GM19455 (cell line): ENCODE measurements at regions not wholly inside any gene's neighbourhood (a gene's known extent, or its start where the extent isn't known, plus 50 kb on each side); places are given as distances from the start of the nearest gene placed in this dataset.
"Not testable (repeated sequence)": the region's sequence is repeated elsewhere in the genome, so short reads cannot be mapped to it uniquely, and the experiment has no call there.

Experiments used
- ATAC-seq: cut with Tn5 transposase; IDR thresholded peaks from one replicate; pipeline ENCODE4 v1.9.1; 2021; ENCODE audit not compliant: unreplicated experiment

DNA sequence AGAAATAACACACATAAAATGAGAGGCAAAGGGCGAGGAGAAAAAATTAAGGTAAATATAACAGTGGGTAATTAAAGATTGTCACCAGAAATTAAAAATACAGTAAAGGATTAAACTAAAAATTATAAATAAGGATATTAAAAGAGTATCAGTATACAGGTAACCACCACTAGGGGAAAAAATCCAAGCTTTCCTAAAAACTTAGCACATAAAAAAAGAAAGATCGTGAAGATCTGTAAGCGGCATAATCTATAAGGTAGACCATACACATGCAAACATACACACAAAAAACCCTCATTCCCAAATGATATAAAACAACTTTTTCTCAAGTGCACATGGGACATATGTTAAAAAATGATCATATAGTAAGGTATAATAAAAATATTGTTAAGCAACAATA, 577.3 kb upstream of the NUDT12 start:
- ATAC-seq: no peak

DNA sequence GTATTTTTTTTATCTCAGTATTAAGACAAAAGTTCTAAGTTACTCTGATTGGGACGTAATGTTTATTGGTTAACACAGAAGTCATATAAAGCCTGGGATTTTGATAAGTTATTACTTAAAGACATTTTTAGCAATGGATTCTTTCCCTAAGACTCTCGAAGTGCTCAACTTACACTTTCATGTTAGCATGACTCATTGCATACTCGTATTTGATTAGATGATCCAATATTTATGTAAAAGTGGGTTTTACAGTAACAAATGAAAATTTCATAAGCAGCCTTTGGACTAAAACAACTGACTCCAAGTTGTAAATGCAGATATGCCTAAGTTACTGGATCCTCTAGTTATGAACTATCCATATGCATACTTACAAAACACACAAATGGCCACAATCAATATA, 567.7 kb upstream of the NUDT12 start:
- no peak for ATAC-seq

DNA sequence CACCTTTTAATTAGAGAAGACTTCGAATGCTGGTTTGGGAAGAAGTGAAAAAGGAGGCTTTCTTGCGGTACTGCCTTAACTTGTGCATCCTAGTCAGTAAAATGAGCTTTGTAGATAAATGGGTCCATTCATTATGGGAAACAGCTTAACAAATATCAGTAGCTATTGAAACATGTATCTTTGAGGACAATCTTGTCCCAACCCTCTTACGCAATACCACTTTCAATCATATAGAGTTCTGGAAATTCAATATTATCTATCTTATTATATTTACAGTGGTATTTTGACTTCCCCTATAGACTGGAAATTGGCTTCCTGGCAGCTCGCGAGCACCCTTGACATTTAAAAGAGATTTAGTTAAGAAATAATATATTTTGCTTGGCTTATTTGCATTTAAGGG, 565.8 kb upstream of the NUDT12 start:
- no peak for ATAC-seq

DNA sequence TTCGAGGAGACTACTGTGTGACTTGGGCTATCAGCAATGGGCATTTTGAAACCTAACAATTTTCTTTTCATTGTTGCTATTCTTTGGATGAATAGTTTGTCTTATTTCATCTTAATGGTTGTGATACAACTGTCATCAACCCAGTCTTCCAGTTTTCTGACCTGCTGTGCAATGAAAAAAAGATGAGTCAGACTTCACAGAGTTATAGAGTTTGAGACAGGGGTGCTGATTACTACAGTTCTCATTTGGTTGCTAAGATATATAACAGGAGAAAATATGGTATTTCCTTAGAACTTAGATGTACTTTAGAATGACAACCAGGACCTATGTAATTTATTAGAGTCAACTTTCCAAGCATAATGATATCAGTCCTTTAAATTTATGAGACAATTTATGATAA, 564.4 kb upstream of the NUDT12 start:
- ATAC-seq: no peak

DNA sequence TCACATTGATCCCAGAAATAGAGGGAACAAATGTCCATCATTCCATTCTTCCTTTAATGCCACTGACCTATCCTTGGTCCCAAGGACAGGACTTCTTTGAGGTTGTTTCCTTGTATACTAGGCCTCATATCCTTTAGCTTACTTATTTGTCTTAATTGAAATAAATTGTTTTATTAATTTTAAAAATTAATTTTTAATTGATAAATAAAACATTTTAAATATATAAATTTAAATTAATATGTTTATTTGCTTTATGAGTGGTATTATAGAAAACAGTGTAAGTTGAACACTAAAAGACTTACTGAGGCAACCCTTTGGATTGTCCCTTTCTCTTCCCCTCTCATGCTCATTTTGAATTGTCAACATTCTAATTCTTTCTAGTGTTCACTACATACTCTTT, 556.9 kb upstream of the NUDT12 start:
- no peak for ATAC-seq

DNA sequence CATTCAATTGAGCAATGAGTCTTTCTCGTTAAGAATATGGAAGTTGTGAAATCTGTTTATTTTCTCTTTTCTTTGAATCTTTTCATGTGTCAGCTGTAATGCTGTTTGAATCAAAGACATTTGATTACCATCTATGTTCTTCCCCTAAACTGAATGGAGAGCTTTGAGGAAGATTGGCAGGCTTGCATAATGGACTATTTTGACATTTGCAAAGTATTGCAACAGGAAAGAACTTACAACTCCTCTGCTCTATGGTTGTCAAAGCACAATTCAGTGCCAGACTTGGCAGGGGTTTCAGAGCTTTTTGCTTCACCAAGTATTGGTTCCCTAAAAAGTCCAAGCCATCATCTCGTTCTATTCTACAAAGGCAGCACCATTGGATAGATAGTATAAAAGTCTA, 549.0 kb upstream of the NUDT12 start:
- ATAC-seq: no peak

DNA sequence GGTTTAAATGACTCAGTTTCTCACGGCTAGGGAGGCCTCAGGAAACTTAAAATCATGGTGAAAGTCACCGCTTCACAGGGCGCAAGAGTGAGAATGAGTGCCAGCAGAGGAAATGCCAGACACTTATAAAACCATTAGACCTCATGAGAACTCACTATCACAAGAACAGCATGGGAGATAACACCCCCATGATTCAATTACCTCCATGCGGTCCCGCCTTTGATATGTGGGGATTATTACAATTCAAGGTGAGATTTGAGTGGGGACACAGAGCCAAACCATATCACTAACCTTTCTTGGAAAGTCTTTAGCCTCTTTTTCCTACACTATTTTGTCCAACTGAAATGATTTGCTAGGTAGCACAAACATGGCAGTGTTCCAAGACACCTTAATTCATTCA, 533.9 kb upstream of the NUDT12 start:
- ATAC-seq: no peak

DNA sequence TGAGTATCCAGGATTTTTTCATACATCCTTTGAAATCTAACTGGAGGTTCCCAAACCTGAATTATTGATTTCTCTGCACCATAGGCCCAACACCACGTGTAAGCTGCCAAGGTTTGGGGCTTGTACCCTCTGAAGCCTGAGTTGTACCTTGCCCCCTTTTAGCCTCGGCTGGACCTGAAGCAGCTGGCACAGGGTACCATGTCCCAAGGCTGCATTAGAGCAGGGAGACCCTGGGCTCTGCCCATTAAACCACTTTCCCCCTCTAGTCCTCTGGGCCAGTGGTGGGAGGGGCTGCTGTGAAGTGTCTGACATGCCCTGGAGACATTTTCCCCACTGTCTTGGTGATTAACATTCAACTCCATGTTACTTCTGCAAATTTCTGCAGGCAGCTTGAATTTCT, 532.9 kb upstream of the NUDT12 start:
- ATAC-seq: no peak

DNA sequence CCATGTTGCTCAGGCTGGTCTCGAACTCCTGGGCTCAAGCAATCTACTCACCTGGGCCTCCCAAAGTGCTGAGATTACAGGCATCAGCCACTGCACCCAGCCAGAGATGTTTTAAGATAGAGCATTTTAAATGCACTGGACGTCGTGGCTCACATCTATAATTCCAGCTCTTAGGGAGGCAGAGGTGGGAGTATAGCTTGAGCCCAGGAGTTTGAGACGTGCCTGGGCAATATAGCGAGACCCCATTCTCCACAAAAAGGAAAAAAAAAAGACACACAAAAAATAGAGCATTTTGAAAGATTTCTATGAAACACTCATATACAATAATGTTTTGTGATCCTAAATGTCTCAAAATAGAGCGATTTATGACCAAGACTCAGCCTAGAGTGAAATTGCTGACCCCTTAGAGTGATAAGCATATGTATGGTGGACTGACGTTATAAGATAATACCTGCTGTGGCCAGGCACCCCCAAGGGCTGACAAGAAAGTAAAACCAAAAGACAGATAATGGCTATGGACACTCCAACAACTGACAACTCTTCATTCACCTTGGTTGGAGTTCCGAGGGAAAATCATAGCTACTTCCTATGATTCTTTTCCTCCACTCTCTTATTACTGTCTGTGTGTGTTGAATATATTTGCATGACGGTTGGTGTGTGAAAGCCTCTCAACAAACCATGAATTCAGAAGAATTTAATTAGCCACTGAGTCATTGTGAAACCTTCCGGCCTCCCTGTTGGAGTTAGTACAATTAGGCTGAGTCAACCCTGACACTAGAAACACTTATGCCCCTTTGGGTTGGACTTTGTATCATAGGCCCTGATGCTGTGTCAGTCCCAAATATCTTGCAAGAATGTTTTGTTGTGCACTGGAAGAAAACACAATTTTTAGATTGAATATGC, 526.5 kb upstream of the NUDT12 start:
- no peak for ATAC-seq

DNA sequence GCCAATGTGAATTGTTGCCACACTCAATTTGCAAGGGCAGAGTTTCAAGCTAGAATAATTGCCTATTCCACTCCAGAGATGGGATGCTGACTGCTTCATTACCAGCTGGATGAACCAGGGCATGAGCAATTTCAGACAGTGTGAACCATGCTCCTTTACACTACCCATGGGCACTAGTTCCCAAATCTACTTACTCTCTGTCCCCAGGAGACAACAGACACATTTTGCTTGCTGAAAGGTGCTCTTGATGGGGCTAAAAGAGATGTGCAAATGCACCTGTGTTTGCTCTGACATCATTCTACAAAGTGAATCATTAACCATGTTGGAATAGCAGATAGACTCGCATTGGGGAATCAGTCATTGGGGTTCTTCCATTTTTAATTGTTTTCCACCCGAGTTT, 522.3 kb upstream of the NUDT12 start:
- no peak for ATAC-seq

DNA sequence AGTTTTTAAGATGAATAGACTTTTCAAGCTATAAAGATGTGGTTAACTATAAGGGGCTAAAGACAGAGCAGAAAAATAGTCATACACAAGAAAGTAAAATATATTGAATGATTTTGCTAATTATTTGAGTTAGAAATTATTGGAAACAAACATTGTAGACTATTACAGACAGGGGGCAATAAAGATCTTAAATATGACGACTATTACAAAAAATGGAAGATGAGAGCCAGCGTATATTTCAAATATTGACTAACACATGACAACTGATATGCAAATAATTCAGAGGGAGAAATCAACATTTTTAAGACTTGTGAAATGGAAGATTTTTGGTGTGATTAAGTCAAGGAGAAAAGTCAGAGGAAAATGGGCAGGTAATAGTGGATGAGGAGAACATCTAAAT, 520.2 kb upstream of the NUDT12 start:
- ATAC-seq: no peak

DNA sequence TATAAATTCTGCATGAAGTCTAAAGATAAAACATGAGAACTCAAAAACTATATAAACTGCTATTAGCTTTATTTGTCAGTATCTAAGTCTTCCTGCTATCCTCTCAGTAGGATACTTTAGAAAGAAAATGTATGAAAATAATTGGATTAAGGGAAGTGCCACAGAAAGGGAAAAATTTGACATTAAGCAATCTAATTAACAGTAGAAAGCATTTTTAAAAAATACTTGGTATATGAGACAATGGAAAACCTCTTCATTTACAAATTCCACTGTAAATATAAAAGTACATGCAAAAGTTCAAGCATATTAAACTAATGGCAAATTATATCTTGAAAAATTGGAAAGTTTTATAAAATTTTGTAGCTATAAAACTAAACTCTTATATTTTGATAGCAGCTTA, 518.6 kb upstream of the NUDT12 start:
- no peak for ATAC-seq

DNA sequence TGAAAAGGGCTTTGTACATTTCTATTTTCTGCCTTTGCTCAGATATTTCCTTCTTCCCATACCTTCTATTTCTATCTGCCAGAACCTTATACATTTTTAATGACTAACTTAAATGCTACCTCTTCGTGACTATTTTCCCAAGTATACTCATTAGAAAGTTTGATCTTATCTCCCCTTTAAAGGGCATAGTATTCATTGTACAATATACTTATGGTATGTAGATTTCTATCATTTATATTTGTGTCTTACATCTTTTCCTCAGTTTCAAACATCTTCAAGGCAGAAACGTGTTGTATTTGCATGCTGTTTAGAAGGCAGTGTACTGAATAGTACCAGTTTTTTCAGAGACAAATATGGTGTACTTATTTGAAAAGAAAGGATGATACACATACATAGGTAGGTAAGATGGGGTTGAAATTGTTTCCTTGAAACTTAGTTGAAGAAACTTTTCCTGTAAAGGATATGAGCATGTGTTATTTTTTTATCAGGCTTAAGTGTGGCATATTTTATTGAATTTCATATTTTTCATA, 518.1 kb upstream of the NUDT12 start:
- ATAC-seq: no peak

DNA sequence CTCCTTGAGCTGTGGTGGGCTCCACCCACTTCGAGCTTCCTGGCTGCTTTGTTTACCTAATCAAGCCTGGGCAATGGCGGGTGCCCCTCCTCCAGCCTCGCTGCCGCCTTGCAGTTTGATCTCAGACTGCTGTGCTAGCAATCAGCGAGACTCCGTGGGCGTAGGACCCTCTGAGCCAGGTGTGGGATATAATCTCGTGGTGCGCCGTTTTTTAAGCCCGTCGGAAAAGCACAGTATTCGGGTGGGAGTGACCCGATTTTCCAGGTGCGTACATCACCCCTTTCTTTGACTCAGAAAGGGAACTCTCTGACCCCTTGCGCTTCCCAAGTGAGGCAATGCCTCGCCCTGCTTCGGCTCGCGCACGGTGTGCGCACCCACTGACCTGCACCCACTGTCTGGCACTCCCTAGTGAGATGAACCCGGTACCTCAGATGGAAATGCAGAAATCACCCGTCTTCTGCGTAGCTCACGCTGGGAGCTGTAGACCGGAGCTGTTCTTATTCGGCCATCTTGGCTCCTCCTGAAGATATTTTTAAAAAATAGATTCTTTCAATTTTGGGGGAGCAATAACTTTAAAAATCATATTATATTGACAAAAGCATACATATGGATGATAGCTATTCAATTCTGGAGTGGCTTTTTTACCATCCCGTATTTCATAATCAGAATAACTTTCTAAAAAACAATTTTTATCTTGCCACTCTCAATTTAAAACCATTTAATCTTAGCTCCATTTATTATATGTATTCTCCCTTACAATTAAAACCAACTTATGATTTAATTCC, 517.5 kb upstream of the NUDT12 start:
- ATAC-seq: not testable (repeated sequence)

DNA sequence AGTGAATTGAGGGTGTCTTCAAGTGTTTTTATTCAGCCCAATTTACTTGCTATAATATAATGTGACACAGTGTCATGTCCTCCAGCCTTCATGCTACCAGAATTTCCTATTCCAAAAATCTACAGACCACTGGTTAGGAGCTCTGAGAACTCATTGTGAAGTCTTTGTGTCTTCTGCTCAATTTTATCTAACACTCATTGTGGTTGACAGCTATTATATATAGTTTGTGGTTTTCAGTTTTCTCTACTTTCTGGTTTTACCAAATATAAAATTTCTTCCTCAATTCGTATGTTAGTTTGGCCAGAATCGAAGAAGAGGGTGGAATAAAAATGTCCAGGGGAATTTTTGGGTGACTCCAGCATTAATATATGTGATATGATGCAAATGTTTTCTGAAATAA, 509.3 kb upstream of the NUDT12 start:
- ATAC-seq: no peak

DNA sequence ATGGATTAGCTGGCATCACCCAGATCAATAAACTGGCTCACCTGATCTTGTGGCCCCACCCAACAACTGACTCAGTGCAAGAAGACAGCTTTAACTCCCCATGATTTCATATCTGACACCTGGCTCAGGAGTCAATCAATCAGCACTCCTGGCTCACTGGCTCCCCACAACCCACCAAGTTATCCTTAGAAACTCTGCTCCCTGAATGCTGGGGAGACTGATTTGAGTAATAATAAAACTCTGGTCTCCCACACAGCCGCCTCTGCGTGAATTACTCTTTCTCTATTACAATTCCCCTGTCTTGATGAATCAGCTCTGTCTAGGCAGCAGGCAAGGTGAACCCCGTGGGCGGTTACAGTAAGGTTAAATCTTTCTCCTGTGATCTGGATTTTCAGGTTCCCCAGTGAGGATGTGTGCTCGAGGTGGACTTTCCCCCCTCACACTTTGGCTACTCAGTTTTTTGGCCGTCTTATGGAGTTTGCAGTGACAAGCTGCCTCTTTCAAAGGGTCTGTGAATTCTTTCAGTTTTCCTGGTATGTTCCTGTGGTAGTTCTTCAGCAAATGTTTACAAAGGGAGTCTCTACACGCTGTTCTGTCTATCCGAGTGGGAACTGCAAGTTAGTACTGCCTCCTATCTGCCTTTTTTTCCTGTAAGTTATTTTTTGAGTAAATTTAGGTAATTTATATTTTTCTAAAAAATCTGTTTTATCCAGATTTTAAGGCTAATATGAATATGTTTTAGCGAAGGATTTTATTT, 500.2 kb upstream of the NUDT12 start:
- ATAC-seq: no peak

DNA sequence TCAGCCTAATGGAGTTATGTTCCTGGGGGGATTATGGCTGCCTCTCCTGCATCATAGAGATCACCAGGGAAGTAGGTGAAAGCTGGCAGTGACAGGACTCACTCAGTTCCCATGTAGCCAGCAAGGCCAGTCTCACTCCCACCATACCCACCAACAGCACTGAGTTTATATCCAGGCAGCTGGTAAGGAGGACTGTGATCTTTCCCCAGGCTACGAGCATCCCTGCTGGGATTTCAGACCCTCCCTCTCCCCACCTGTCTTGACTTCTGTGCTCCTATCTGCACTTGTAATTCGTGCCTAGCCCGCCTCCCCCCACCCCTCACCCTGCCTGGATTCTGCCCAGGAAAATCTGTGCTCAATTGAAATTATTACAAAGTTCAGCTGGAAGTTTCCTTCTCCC, 499.1 kb upstream of the NUDT12 start:
- no peak for ATAC-seq

DNA sequence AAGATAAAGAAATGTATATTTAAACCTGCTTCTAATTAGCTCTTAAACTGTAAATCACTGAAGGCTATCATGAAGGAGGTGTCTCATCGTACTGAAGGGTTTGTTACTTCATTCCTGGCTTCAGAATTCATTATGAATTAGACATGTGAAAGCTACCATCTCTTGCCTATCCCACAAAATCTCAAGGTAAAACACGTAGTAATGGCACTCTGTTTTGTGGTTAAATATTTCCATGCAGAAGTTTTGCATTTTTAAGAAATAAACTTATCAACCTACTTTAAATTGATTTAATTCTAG, 490.7 kb upstream of the NUDT12 start:
- no peak for ATAC-seq

DNA sequence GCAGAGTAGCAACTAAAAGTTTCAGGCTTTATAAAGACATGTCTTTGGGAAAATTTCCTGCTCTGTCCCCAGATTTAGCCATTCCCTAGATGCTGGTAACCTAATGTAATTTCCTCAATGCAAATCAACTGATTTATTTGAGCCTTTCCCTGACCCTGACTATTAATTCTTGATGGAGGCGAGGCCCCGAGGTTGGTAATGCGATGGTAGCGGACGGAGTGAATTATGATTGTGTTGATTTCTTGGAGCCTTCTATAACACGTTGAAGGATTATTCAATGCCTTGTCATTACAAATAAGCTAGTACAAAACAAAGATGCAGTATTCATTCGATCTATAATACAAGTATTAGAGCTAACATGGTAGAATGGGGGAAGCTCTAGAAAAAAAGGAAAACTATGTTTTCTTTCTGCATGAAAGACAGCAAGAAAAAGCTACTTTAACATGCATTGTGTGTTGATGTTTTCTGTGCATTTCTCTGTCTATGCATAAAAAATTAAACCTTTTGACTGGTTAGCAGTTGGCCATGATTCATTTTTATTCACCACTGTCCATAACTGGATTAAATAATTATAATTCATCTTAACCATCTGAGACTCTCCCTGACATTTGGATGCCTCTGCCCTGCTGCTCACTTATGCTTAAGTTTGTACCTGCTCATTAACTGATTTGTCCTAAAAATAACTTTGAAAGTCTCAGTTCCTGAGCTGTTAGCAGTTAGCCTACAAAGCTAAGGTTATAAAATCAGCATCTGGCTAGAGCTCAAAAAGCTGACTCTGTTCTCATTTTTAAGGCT, 490.2 kb upstream of the NUDT12 start:
- ATAC-seq: no peak

DNA sequence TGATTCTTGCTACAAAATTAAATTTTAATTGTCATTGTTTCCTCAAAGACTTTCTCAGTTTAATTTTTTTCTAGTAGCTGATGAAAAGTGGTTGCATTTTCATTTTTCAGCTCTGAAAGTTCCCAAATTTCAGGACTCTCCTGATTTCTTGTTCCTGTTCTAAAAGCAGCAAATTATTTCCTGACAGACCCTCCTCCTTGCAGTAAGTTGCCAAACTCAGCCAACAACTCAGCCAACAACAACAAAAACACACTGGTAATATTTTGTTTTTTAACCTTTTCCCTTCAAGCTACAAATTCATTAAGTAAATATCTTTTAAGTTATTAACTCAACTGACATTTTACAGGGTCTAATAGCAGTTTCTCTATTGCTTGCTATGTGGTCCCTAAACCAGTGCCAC, 487.8 kb upstream of the NUDT12 start:
- no peak for ATAC-seq

DNA sequence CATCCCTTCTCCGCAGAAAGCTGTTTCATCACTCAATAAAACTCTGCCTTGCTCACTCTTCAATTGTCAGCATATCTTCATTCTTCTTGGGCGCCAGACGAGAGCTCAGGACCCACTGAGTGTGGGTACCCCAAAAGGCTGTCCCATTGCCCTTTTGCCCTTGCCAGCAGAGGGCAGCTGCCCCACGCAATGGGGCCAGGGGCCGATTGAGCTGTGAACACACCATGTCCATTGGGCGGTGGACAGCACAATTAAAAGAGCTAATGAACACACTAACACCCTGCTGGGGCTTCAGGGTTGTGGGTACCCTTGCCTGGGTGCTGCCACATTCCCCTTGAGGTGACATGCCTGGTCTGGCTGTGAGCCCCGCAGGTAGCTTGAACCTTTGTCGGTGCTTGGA, 487.2 kb upstream of the NUDT12 start:
- ATAC-seq: no peak
